DND-41 (cell line): ENCODE measurements at regions not wholly inside any gene's neighbourhood (a gene's known extent, or its start where the extent isn't known, plus 50 kb on each side); places are given as distances from the start of the nearest gene placed in this dataset.

Experiments used
- CTCF ChIP-seq: IDR thresholded peaks from 2 replicates; pipeline ENCODE4 v1.5.1; 2012; ENCODE audit warnings: borderline replicate concordance, low read length, moderate library complexity, mild to moderate bottlenecking; ENCODE audit not compliant: poor library complexity, severe bottlenecking; ENCODE audit errors: extremely low read depth
- EZH2 ChIP-seq: IDR thresholded peaks from 3 replicates; pipeline ENCODE4 v1.6.1; 2012; ENCODE audit warnings: borderline replicate concordance, low read depth, mild to moderate bottlenecking, moderate library complexity, low read length, inconsistent platforms; ENCODE audit not compliant: severe bottlenecking

- TF ChIP-seq CTCF, result no peak
- TF ChIP-seq EZH2, result no peak
Observed at GRCh38 chr1:182286761-182287160, 104.8 kb downstream of the GLUL start.
